Liver (tissue), 8 donors: ENCODE measurements at regions not wholly inside any gene's neighbourhood (a gene's known extent, or its start where the extent isn't known, plus 50 kb on each side); places are given as distances from the start of the nearest gene placed in this dataset.

ENCODE experiments used
- DNase-seq: peaks from one replicate; pipeline ENCODE4 v3.0.0-alpha.2; 2017; ENCODE audit warnings: low spot score
- H3K27ac ChIP-seq, 2 donors: one replicate each; pipeline ENCODE4 v1.7.0; 2013; ENCODE audit warnings: inconsistent platforms in 2 of 2, low read length in 2 of 2, control low read depth in 1 of 2, low read depth in 1 of 2, mild to moderate bottlenecking in 1 of 2
- H3K27me3 ChIP-seq, 4 donors: one replicate each; pipeline versions ENCODE4 v1.6.1 to v1.7.0; 2013; ENCODE audit warnings: low read length in 3 of 4, inconsistent platforms in 1 of 4, mild to moderate bottlenecking in 1 of 4, moderate library complexity in 1 of 4; ENCODE audit not compliant: control insufficient read depth in 4 of 4, insufficient read depth in 4 of 4
- H3K36me3 ChIP-seq, 4 donors: one replicate each; pipeline versions ENCODE4 v1.6.1 to v1.7.0; 2013; ENCODE audit warnings: low read length in 3 of 4, mild to moderate bottlenecking in 3 of 4, low read depth in 1 of 4, moderate library complexity in 1 of 4; ENCODE audit not compliant: control insufficient read depth in 4 of 4, insufficient read depth in 3 of 4
- H3K4me1 ChIP-seq, 4 donors: one replicate each; pipeline versions ENCODE4 v1.6.1 to v1.7.0; 2013; ENCODE audit warnings: low read length in 3 of 4, mild to moderate bottlenecking in 3 of 4, moderate library complexity in 1 of 4; ENCODE audit not compliant: control insufficient read depth in 4 of 4, insufficient read depth in 4 of 4
- H3K4me3 ChIP-seq, 3 donors: one replicate each; pipeline versions ENCODE4 v1.6.1 to v1.7.0; 2013; ENCODE audit warnings: low read length in 3 of 3, control low read depth in 1 of 3, low read depth in 1 of 3, mild to moderate bottlenecking in 1 of 3
- H3K9ac ChIP-seq, 2 donors: one replicate each; pipeline ENCODE4 v1.7.0; 2013; ENCODE audit warnings: low read length in 2 of 2, mild to moderate bottlenecking in 2 of 2, moderate library complexity in 2 of 2, control low read depth in 1 of 2, low read depth in 1 of 2
- H3K9me3 ChIP-seq, 4 donors: one replicate each; pipeline versions ENCODE4 v1.6.1 to v1.7.0; 2013; ENCODE audit warnings: low read length in 3 of 4; ENCODE audit not compliant: control insufficient read depth in 4 of 4
- EGR1 ChIP-seq, 2 donors: IDR thresholded peaks; 2 replicates each; pipeline ENCODE4 v1.6.1; 2016 to 2018; ENCODE audit warnings: antibody characterized with exemption in 2 of 2, low read depth in 2 of 2
- FOXA1 ChIP-seq: IDR thresholded peaks from 2 replicates; pipeline ENCODE4 v1.6.1; 2016; ENCODE audit warnings: antibody characterized with exemption
- FOXA2 ChIP-seq: IDR thresholded peaks from 2 replicates; pipeline ENCODE4 v1.6.1; 2016; ENCODE audit warnings: antibody characterized with exemption
- HNF4A ChIP-seq, 2 donors: conservative IDR thresholded peaks; 2 replicates each; pipeline ENCODE4 v1.6.1; 2016; ENCODE audit warnings: antibody characterized with exemption in 2 of 2, mild to moderate bottlenecking in 2 of 2
- HNF4G ChIP-seq: IDR thresholded peaks from 2 replicates; pipeline ENCODE4 v1.6.1; 2016; ENCODE audit warnings: antibody characterized with exemption
- JUND ChIP-seq, 2 donors: IDR thresholded peaks; 2 replicates each; pipeline ENCODE4 v1.6.1; 2016; ENCODE audit warnings: antibody characterized with exemption in 2 of 2
- NR2F2 ChIP-seq: IDR thresholded peaks from 2 replicates; pipeline ENCODE4 v1.6.1; 2016; ENCODE audit warnings: antibody characterized with exemption
- RAD21 ChIP-seq, 2 donors: IDR thresholded peaks; 2 replicates each; pipeline ENCODE4 v1.6.1; 2016; ENCODE audit warnings: antibody characterized with exemption in 2 of 2, mild to moderate bottlenecking in 2 of 2
- RXRA ChIP-seq, 2 donors: IDR thresholded peaks; 2 replicates each; pipeline ENCODE4 v1.6.1; 2017 to 2018; ENCODE audit warnings: antibody characterized with exemption in 2 of 2, mild to moderate bottlenecking in 1 of 2
- SP1 ChIP-seq: IDR thresholded peaks from 2 replicates; pipeline ENCODE4 v1.6.1; 2018; ENCODE audit warnings: antibody characterized with exemption, mild to moderate bottlenecking
- TAF1 ChIP-seq: conservative IDR thresholded peaks from 2 replicates; pipeline ENCODE4 v1.6.1; 2016; ENCODE audit warnings: antibody characterized with exemption, mild to moderate bottlenecking
- YY1 ChIP-seq: IDR thresholded peaks from 2 replicates; pipeline ENCODE4 v1.6.1; 2016; ENCODE audit warnings: antibody characterized with exemption, mild to moderate bottlenecking
- WGBS: extraction: QIAGEN DNeasy Blood & Tissue Kit; methylation state at CpG from one replicate; pipeline ENCODE4 v1.1.7; 2013; 5-methylcytosine and 5-hydroxymethylcytosine counted together
- TF ChIP-seq, protein P1 (sequence below): fragments of 150-350 bp; IDR thresholded peaks from 2 replicates; pipeline ENCODE4 v1.5.1; 2017; ENCODE audit warnings: improper control_type of control experiment, low read depth, low read length; ENCODE audit not compliant: missing input control
- TF ChIP-seq, protein P2 (sequence below): IDR thresholded peaks from 2 replicates; pipeline ENCODE4 v1.6.1; 2016; ENCODE audit warnings: antibody characterized with exemption
- TF ChIP-seq, protein P3 (sequence below): IDR thresholded peaks from 2 replicates; pipeline ENCODE4 v1.6.1; 2016; ENCODE audit warnings: antibody characterized with exemption
- donor health status: healthy.
- donor health status: healthy.
- donor health status: healthy.
- donor health status: healthy.
- donor health status: healthy.

DNA sequence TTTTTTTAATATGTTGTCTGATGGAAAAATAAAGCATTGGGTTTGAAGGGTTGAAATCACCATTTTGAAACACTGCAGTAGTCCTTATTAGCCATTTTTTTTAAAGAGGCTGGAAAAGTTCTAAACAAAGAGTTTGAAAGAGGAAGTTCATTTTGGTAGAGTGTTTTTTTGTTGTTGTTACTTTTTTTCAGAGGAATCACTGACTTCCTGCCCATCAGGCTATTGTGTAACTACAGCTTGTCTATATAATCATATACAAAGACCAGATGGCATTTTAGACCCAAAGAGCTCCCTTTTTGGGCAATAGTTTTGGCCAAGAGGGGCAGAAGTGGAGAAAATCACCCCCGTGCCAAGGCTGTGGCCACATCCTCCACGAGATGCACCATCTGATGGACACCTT is 818.5 kb upstream of the AMELY start (continued):
- no peak for TF ChIP-seq HNF4A (conservative IDR thresholded peaks at IDR 0.05)
- TF ChIP-seq NR2F2: no peak
- TF ChIP-seq SP1: no peak

DNA sequence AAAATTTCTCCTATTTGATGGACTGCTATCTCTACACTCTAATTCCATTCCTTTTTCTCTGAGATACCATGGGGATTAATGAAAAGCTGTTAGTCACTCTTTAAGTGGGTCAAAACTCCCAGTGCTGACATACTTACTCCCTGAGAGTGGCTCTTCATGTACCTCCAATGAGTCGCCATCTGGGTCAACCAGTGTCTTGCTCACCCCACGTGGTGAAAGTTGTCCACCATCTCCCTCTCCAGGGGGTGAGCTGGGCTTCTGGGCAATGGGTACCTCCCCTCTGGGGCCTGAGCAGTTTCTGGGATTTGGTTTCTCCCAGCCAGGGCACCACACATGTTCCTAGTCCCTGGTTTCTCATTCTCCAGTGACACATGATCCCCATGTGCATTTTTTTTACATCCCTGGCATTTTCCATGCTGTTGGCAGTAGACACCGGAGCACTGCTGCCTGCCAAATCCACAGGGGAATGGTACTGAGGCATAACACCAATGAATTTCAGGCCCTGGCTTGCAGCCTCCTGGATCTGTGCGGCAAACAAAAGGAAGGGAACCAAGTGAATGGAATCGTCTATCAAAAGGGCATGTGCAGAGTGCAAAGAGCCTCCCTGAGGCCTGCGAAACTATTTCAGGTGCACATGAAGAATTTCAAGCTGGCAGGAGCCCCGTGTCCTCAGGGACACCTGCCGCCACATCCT is 817.9 kb upstream of the AMELY start:
- H3K4me3 ChIP-seq: no peak overlapping the region
- no peak for DNase-seq
- no peaks in the 10 kb centered on the region for H3K27me3 ChIP-seq
- no peak for TF ChIP-seq HNF4G
- H3K9ac ChIP-seq: no peak overlapping the region
- H3K36me3 ChIP-seq: no peaks in the 10 kb centered on the region
- H3K9me3 ChIP-seq: no peaks in the 10 kb centered on the region
- 82% methylated on average over 8 of the region's 8 CpGs for WGBS
- no peaks in the 10 kb centered on the region for H3K4me1 ChIP-seq
- no peak overlapping the region for H3K27ac ChIP-seq

DNA sequence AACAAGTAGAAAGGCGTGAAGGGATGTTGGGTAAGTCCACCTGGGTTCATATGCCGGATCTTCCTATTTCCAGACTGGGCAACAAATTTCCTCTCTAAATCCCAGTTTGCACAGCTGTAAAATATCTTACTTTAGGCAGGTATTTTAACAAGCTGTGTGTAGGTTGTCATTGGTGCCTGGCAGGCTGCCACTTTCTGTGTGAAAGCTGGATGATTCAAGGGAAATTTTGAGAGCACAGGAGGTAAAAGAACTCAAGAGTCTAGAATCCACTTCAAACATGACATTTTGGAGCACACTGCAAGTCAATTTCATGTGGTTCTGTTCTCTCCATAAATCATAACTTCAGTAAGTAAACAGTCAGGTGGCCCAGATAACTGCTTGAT is 817.4 kb upstream of the AMELY start:
- 78% methylated on average over 2 of the region's 2 CpGs for WGBS
- TF ChIP-seq NR2F2: no peak
- TF ChIP-seq EGR1 (IDR thresholded peaks at IDR 0.05; ENCODE audit: low read depth in 2 of 2): no peak
- no peak for TF ChIP-seq HNF4A (conservative IDR thresholded peaks at IDR 0.05)
- TF ChIP-seq FOXA2: no peak
- TF ChIP-seq, protein P1, sequence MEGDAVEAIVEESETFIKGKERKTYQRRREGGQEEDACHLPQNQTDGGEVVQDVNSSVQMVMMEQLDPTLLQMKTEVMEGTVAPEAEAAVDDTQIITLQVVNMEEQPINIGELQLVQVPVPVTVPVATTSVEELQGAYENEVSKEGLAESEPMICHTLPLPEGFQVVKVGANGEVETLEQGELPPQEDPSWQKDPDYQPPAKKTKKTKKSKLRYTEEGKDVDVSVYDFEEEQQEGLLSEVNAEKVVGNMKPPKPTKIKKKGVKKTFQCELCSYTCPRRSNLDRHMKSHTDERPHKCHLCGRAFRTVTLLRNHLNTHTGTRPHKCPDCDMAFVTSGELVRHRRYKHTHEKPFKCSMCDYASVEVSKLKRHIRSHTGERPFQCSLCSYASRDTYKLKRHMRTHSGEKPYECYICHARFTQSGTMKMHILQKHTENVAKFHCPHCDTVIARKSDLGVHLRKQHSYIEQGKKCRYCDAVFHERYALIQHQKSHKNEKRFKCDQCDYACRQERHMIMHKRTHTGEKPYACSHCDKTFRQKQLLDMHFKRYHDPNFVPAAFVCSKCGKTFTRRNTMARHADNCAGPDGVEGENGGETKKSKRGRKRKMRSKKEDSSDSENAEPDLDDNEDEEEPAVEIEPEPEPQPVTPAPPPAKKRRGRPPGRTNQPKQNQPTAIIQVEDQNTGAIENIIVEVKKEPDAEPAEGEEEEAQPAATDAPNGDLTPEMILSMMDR: no peak
- H3K9ac ChIP-seq: no peak overlapping the region
- no peaks in the 10 kb centered on the region for H3K9me3 ChIP-seq
- no peaks in the 10 kb centered on the region for H3K27me3 ChIP-seq
- no peaks in the 10 kb centered on the region for H3K36me3 ChIP-seq
- no peak overlapping the region for H3K4me3 ChIP-seq
- H3K27ac ChIP-seq: no peak overlapping the region
- DNase-seq: no peak
- H3K4me1 ChIP-seq: no peaks in the 10 kb centered on the region

DNA sequence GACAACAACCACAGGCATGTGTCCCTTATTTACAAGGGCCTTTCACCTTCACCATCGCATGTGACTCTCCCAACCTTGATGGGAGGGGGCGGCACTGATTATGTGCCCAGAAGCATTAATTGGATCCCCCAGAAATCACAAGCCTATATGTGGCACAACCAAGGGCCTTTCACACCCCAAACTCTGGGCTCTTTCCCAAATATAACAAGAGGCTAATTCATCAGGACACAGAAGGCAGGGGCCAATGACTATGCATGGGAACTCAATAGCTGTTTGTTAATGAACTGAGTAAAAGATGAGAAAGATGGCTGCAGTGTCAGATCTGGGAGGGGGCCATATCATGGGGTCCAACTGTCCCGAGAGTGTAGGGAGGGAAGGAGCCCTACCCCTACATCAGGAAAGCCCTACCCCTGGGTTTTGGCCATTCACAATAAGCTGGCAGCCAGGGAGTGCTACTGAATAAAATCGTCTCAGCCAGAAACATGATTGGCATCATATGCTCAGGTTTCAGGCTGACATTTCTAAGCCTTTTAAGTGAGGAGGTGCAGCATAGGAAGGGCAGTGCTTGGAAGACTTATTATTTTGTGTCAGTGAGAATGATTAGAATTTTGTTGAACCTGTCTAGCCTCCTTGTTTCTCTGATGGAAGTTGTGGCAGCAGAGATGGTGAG is 814.4 kb upstream of the AMELY start:
- WGBS: 91% methylated on average over 4 of the region's 4 CpGs
- DNase-seq: no peak
- H3K4me3 ChIP-seq: no peak overlapping the region
- no peak for TF ChIP-seq TAF1
- TF ChIP-seq RXRA (IDR thresholded peaks at IDR 0.05): no peak
- TF ChIP-seq, protein P1: no peak
- TF ChIP-seq FOXA1: no peak
- no peak for TF ChIP-seq HNF4G
- no peak for TF ChIP-seq FOXA2
- TF ChIP-seq RAD21 (IDR thresholded peaks at IDR 0.05): no peak
- TF ChIP-seq, protein P2, sequence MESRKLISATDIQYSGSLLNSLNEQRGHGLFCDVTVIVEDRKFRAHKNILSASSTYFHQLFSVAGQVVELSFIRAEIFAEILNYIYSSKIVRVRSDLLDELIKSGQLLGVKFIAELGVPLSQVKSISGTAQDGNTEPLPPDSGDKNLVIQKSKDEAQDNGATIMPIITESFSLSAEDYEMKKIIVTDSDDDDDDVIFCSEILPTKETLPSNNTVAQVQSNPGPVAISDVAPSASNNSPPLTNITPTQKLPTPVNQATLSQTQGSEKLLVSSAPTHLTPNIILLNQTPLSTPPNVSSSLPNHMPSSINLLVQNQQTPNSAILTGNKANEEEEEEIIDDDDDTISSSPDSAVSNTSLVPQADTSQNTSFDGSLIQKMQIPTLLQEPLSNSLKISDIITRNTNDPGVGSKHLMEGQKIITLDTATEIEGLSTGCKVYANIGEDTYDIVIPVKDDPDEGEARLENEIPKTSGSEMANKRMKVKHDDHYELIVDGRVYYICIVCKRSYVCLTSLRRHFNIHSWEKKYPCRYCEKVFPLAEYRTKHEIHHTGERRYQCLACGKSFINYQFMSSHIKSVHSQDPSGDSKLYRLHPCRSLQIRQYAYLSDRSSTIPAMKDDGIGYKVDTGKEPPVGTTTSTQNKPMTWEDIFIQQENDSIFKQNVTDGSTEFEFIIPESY: no peak
- TF ChIP-seq EGR1 (IDR thresholded peaks at IDR 0.05; ENCODE audit: low read depth in 2 of 2): no peak
- TF ChIP-seq NR2F2: no peak
- no peak for TF ChIP-seq HNF4A (conservative IDR thresholded peaks at IDR 0.05)
- TF ChIP-seq, protein P3, sequence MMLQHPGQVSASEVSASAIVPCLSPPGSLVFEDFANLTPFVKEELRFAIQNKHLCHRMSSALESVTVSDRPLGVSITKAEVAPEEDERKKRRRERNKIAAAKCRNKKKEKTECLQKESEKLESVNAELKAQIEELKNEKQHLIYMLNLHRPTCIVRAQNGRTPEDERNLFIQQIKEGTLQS: no peak
- no peak for TF ChIP-seq YY1
- no peak for TF ChIP-seq JUND (IDR thresholded peaks at IDR 0.05)

More for the DNA sequence above, 814.4 kb upstream of the AMELY start:
- Histone ChIP-seq H3K4me1 (no peaks in the 10 kb centered on the region), H3K27ac (no peak overlapping the region), H3K9me3 (no peaks in the 10 kb centered on the region), H3K9ac (no peak overlapping the region), H3K27me3 (no peaks in the 10 kb centered on the region), H3K36me3 (no peaks in the 10 kb centered on the region)
